Neuronal stem cell (in vitro differentiated cells): ENCODE measurements at regions not wholly inside any gene's neighbourhood (a gene's known extent, or its start where the extent isn't known, plus 50 kb on each side); places are given as distances from the start of the nearest gene placed in this dataset.

ENCODE experiments used
- DNase-seq: peaks from one replicate; pipeline ENCODE4 v3.0.0-alpha.2; 2013; ENCODE audit warnings: low spot score
- H2AFZ ChIP-seq: one replicate; pipeline ENCODE4 v1.6.1; 2013; ENCODE audit warnings: mild to moderate bottlenecking, low read length, inconsistent platforms
- H2AK5ac ChIP-seq: 2 replicates; pipeline ENCODE4 v1.6.1; 2013; ENCODE audit warnings: low read depth, mild to moderate bottlenecking, inconsistent platforms, low read length, moderate library complexity, mixed read lengths
- H2BK120ac ChIP-seq: 2 replicates; pipeline ENCODE4 v1.6.1; 2013; ENCODE audit warnings: low read depth, mild to moderate bottlenecking, inconsistent platforms, low read length, moderate library complexity, mixed read lengths
- H2BK12ac ChIP-seq: one replicate; pipeline ENCODE4 v1.6.1; 2013; ENCODE audit warnings: low read length, inconsistent platforms
- H2BK15ac ChIP-seq: 2 replicates; pipeline ENCODE4 v1.6.1; 2013; ENCODE audit warnings: mild to moderate bottlenecking, low read length, inconsistent platforms, mixed read lengths
- H2BK5ac ChIP-seq: one replicate; pipeline ENCODE4 v1.6.1; 2013; ENCODE audit warnings: inconsistent platforms, mild to moderate bottlenecking, low read length, moderate library complexity
- H3K14ac ChIP-seq: one replicate; pipeline ENCODE4 v1.6.1; 2013; ENCODE audit warnings: low read length, inconsistent platforms
- H3K18ac ChIP-seq: 2 replicates; pipeline ENCODE4 v1.6.1; 2013; ENCODE audit warnings: low read length, inconsistent platforms
- H3K23ac ChIP-seq: 2 replicates; pipeline ENCODE4 v1.6.1; 2013; ENCODE audit warnings: low read depth, mild to moderate bottlenecking, mixed read lengths, low read length, inconsistent platforms; ENCODE audit not compliant: poor library complexity
- H3K27ac ChIP-seq: replicated peaks from 3 replicates; pipeline ENCODE4 v1.5.1; 2013; ENCODE audit warnings: low read length, inconsistent platforms
- H3K27me3 ChIP-seq, 3 experiments: 2 replicates each; pipeline ENCODE4 v1.6.1; 2013; ENCODE audit warnings: low read length in 3 of 3, mild to moderate bottlenecking in 2 of 3, inconsistent platforms in 1 of 3, low read depth in 1 of 3, mixed read lengths in 1 of 3, moderate library complexity in 1 of 3; ENCODE audit not compliant: control insufficient read depth in 3 of 3, insufficient read depth in 3 of 3
- H3K36me3 ChIP-seq, 2 donors: replicated peaks in 1 of 2; 2 replicates each; pipeline ENCODE4 v1.6.1; 2013; ENCODE audit warnings: low read length in 2 of 2; ENCODE audit not compliant: control insufficient read depth in 2 of 2, insufficient read depth in 2 of 2
- H3K4ac ChIP-seq: 2 replicates; pipeline ENCODE4 v1.6.1; 2013; ENCODE audit warnings: inconsistent platforms, mild to moderate bottlenecking, low read length, moderate library complexity
- H3K4me1 ChIP-seq, 2 donors: 1 replicate in 1 of 2; 2 replicates in 1 of 2; pipeline ENCODE4 v1.6.1; 2013; ENCODE audit warnings: low read length in 2 of 2, low read depth in 1 of 2; ENCODE audit not compliant: control insufficient read depth in 2 of 2, insufficient read depth in 1 of 2
- H3K4me2 ChIP-seq: one replicate; pipeline ENCODE4 v1.6.1; 2013; ENCODE audit warnings: mild to moderate bottlenecking, low read length, inconsistent platforms; ENCODE audit not compliant: insufficient read depth, poor library complexity, severe bottlenecking
- H3K4me3 ChIP-seq, 2 donors: 2 replicates each; pipeline ENCODE4 v1.5.1; 2013; ENCODE audit warnings: low read length in 2 of 2, mild to moderate bottlenecking in 2 of 2, inconsistent platforms in 1 of 2, moderate library complexity in 1 of 2
- H3K79me1 ChIP-seq: one replicate; pipeline ENCODE4 v1.6.1; 2013; ENCODE audit warnings: low read depth, mild to moderate bottlenecking, inconsistent platforms, low read length, moderate library complexity
- H3K9ac ChIP-seq: one replicate; pipeline ENCODE4 v1.6.1; 2013; ENCODE audit warnings: mild to moderate bottlenecking, low read depth, low read length, inconsistent platforms; ENCODE audit not compliant: poor library complexity
- H3K9me3 ChIP-seq, 2 donors: replicated peaks in 1 of 2; 2 replicates each; pipeline versions ENCODE3 to v1.6.1; 2013; ENCODE audit warnings: low read length in 2 of 2, mild to moderate bottlenecking in 2 of 2, inconsistent platforms in 1 of 2, low read depth in 1 of 2, mixed read lengths in 1 of 2, moderate library complexity in 1 of 2; ENCODE audit not compliant: control insufficient read depth in 2 of 2, insufficient read depth in 1 of 2
- H4K8ac ChIP-seq: one replicate; pipeline ENCODE4 v1.6.1; 2013; ENCODE audit warnings: low read depth, mild to moderate bottlenecking, inconsistent platforms, low read length, moderate library complexity
- H4K91ac ChIP-seq: one replicate; pipeline ENCODE4 v1.6.1; 2013; ENCODE audit warnings: low read length, low read depth, mild to moderate bottlenecking, inconsistent platforms; ENCODE audit not compliant: poor library complexity
- WGBS, 2 donors: extraction: QIAGEN DNeasy Blood & Tissue Kit; methylation state at CpG; one replicate each; pipeline ENCODE4 v1.1.7; 2013; ENCODE audit warnings: missing lambda C conversion rate in 2 of 2, mixed read lengths in 1 of 2; ENCODE audit not compliant: insufficient read length in 2 of 2, insufficient replicate concordance in 1 of 2; ENCODE audit errors: extremely low coverage in 2 of 2; 5-methylcytosine and 5-hydroxymethylcytosine counted together

DNA sequence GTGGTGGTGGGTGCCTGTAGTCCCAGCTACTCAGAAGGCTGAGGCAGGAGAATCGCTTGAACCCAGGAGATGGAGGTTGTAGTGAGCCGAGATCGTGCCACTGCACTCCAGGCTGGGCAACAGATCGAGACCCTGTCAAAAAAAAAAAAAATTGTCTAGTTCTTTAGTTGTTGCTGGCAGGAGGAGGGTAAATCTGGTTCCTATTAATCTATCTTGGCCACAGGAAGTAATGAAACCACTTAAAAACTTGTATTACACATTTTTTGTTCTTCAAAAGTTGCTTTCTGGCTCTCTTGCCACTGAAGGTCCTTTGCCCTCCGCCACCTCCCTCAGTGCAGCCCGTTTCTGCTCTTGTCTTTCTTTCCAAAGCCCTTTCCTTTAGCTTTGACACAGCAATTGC lies 102.9 kb upstream of the ARSJ start:
- Histone ChIP-seq H2BK5ac (no peak overlapping the region), H3K9me3 (no peaks in the 10 kb centered on the region), H3K27ac (no peak overlapping the region), H2BK15ac (no peak overlapping the region), H3K14ac (no peak overlapping the region), H4K91ac (no peak overlapping the region), H3K4me2 (no peak overlapping the region), H3K18ac (no peak overlapping the region), H3K23ac (no peak overlapping the region), H3K4me3 (no peak overlapping the region), H2AK5ac (no peak overlapping the region), H4K8ac (no peak overlapping the region), H3K9ac (no peak overlapping the region), H3K4ac (no peak overlapping the region), H3K79me1 (no peaks in the 10 kb centered on the region), H2AFZ (no peak overlapping the region), H2BK120ac (no peak overlapping the region), H3K4me1 (peaks cover 0 to 2% of the 10 kb centered on the region in 2 donors), H2BK12ac (no peak overlapping the region), H3K36me3 (no peaks in the 10 kb centered on the region), H3K27me3 (no peaks in the 10 kb centered on the region)
- WGBS, 2 donors, result no CpG with 5 or more reads among the region's 6 CpGs
- no peak for DNase-seq

DNA sequence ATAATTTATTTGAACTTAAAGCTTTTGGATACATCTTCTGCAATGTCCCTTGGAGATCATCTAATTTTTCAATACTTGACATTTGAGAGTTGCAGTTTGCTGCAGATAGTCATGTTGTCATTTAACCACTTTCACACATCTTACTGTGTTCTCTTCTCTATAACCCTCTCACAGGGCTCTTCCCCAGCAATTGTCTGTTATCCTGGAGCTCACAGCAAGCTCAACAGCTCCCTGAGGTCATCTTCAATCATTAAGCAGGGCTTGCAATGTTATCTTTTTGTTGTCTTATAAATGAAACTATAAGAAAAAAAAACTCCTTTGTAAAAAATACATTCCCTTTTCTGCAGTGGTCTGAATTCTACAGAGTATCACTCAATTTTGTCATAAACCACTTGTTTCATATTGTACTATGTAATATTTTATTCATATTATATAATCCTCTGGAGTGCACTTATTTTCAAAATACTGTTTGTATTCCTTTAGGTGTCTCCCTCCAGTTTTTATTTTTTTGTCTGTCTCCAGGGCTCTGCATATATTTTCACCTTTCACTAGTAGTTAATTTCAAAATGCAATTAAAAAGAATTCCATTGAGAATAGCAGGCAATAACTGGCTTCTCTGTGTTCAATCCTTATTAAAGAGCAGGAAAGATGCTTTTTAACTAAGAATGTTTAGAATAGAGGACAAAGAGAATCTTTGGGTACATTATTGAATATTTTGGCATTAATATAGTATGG lies 106.3 kb upstream of the ARSJ start:
- Histone ChIP-seq H3K4me1 (peaks cover 0 to 2% of the 10 kb centered on the region in 2 donors), H4K8ac (no peak overlapping the region), H3K4me3 (no peak overlapping the region), H4K91ac (no peak overlapping the region), H3K27ac (no peak overlapping the region), H3K4ac (no peak overlapping the region), H2BK15ac (no peak overlapping the region), H3K4me2 (no peak overlapping the region), H2BK5ac (no peak overlapping the region), H3K23ac (no peak overlapping the region), H2AFZ (no peak overlapping the region), H3K9me3 (no peaks in the 10 kb centered on the region), H3K36me3 (no peaks in the 10 kb centered on the region), H2BK12ac (no peak overlapping the region), H3K9ac (no peak overlapping the region), H3K14ac (no peak overlapping the region), H2BK120ac (no peak overlapping the region), H3K27me3 (no peaks in the 10 kb centered on the region), H3K18ac (no peak overlapping the region), H3K79me1 (no peaks in the 10 kb centered on the region), H2AK5ac (no peak overlapping the region)
- no peak for DNase-seq

DNA sequence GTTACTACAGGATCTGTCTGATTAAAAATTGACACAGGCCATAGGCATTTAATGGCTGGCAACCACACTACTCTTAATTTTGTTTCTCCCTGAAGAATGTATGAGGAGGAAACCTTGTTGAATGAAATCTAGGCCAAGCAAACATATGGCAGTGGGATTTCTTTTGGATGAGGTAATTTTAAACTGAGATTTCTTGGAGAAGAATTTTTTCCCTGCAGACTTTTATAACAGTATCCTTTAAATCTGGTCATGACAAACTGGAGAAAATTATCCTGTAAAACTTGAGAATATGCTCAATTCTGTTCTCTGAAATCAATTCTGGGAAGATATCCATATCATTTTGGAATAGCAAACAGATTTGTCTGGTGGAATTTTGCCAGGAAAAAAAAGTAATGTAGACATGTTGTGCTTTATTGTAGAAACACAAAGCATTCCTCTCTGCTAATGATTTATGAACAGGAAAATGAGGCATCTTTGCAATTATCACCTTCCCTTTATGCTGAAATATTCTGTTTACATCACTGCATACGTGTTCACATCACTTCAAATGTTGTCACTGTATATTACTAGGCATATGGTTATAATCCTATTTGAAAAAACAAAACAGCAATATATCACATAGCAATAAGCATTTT lies 108.3 kb upstream of the ARSJ start:
- peaks cover 0 to 2% of the 10 kb centered on the region in 2 donors for H3K4me1 ChIP-seq
- H3K27me3 ChIP-seq, result no peaks in the 10 kb centered on the region
- no peak overlapping the region for H2BK12ac ChIP-seq
- H4K8ac ChIP-seq, result no peak overlapping the region
- no peak overlapping the region for H2AFZ ChIP-seq
- no peak for DNase-seq
- no peak overlapping the region for H3K4ac ChIP-seq
- H2BK5ac ChIP-seq, result no peak overlapping the region
- H3K36me3 ChIP-seq, result no peaks in the 10 kb centered on the region
- H4K91ac ChIP-seq, result no peak overlapping the region
- no peak overlapping the region for H3K9ac ChIP-seq
- no CpG with 5 or more reads among the region's 1 CpG for WGBS, 2 donors
- no peak overlapping the region for H3K18ac ChIP-seq
- no peak overlapping the region for H3K4me3 ChIP-seq
- H2AK5ac ChIP-seq, result no peak overlapping the region
- H3K23ac ChIP-seq, result no peak overlapping the region
- H2BK120ac ChIP-seq, result no peak overlapping the region
- H2BK15ac ChIP-seq, result no peak overlapping the region
- no peak overlapping the region for H3K27ac ChIP-seq
- no peaks in the 10 kb centered on the region for H3K9me3 ChIP-seq
- H3K4me2 ChIP-seq, result no peak overlapping the region
- no peak overlapping the region for H3K14ac ChIP-seq
- H3K79me1 ChIP-seq, result no peaks in the 10 kb centered on the region

DNA sequence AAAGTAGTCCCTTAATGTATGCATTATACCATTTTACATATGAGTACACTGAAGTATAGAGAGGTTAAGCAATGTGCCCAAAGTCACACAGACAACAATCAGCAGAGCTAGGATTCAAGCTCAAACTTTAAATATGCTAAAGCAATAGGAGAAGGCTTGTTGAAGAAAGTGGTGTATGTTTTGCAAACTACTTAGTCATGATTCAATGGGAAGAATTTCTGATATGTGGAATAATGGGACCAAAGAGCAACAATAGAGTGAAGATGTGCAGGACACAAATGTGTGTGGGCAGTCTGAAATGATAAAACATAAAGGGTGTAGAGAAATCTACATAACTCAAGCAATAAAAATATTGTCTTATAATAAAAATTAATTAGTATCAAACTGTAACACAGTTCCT lies 109.0 kb upstream of the ARSJ start:
- no peak for DNase-seq
- no peaks in the 10 kb centered on the region for H3K27me3 ChIP-seq
- no peak overlapping the region for H4K91ac ChIP-seq

More for the DNA sequence above, 109.0 kb upstream of the ARSJ start:
- H2BK12ac ChIP-seq, result no peak overlapping the region
- H3K9ac ChIP-seq, result no peak overlapping the region
- H2AFZ ChIP-seq, result no peak overlapping the region
- H3K23ac ChIP-seq, result no peak overlapping the region
- H2BK5ac ChIP-seq, result no peak overlapping the region
- H3K9me3 ChIP-seq, result no peaks in the 10 kb centered on the region
- H2BK15ac ChIP-seq, result no peak overlapping the region
- H2AK5ac ChIP-seq, result no peak overlapping the region
- no peak overlapping the region for H3K4me2 ChIP-seq
- no peak overlapping the region for H4K8ac ChIP-seq
- H3K27ac ChIP-seq, result no peak overlapping the region
- H3K18ac ChIP-seq, result no peak overlapping the region
- no peak overlapping the region for H3K14ac ChIP-seq
- H3K4me3 ChIP-seq, result no peak overlapping the region
- no peaks in the 10 kb centered on the region for H3K36me3 ChIP-seq
- H3K79me1 ChIP-seq, result no peaks in the 10 kb centered on the region
- H3K4me1 ChIP-seq, result peaks cover 0 to 2% of the 10 kb centered on the region in 2 donors
- H3K4ac ChIP-seq, result no peak overlapping the region
- no peak overlapping the region for H2BK120ac ChIP-seq
